H9 (cell line): ENCODE measurements at regions not wholly inside any gene's neighbourhood (a gene's known extent, or its start where the extent isn't known, plus 50 kb on each side); places are given as distances from the start of the nearest gene placed in this dataset.

Experiments used
- DNase-seq: peaks from one replicate; pipeline ENCODE4 v3.0.0-alpha.2; 2017
- H2AFZ ChIP-seq: one replicate; pipeline ENCODE4 v1.6.1; 2013; ENCODE audit warnings: mild to moderate bottlenecking, low read length, control low read depth, moderate library complexity
- H2AK5ac ChIP-seq: 2 replicates; pipeline ENCODE4 v1.6.1; 2013; ENCODE audit warnings: low read length, control low read depth, mixed read lengths; ENCODE audit not compliant: insufficient read length
- H2BK120ac ChIP-seq: one replicate; pipeline ENCODE4 v1.6.1; 2013; ENCODE audit warnings: low read depth, mild to moderate bottlenecking, low read length, control low read depth, inconsistent platforms; ENCODE audit not compliant: poor library complexity, severe bottlenecking
- H2BK12ac ChIP-seq: 2 replicates; pipeline ENCODE4 v1.6.1; 2013; ENCODE audit warnings: low read length, control low read depth, mixed read lengths, low read depth; ENCODE audit not compliant: insufficient read length
- H2BK15ac ChIP-seq: 2 replicates; pipeline ENCODE4 v1.6.1; 2013; ENCODE audit warnings: low read depth, low read length, control low read depth
- H2BK20ac ChIP-seq: one replicate; pipeline ENCODE4 v1.6.1; 2013; ENCODE audit warnings: low read depth, mild to moderate bottlenecking, low read length, control low read depth, inconsistent platforms; ENCODE audit not compliant: poor library complexity, severe bottlenecking
- H2BK5ac ChIP-seq: 2 replicates; pipeline ENCODE4 v1.6.1; 2013; ENCODE audit warnings: low read length, control low read depth, mixed read lengths; ENCODE audit not compliant: insufficient read length
- H3K14ac ChIP-seq: 2 replicates; pipeline ENCODE4 v1.6.1; 2013; ENCODE audit warnings: low read length, control low read depth; ENCODE audit not compliant: insufficient read depth
- H3K18ac ChIP-seq: 2 replicates; pipeline ENCODE4 v1.6.1; 2013; ENCODE audit warnings: low read depth, mild to moderate bottlenecking, mixed read lengths, low read length, control low read depth; ENCODE audit not compliant: insufficient read length
- H3K23ac ChIP-seq: 2 replicates; pipeline ENCODE4 v1.6.1; 2013; ENCODE audit warnings: low read length, control low read depth, mixed read lengths, low read depth; ENCODE audit not compliant: insufficient read length
- H3K23me2 ChIP-seq: 2 replicates; pipeline ENCODE4 v1.6.1; 2013; ENCODE audit warnings: low read depth, mild to moderate bottlenecking, mixed read lengths, low read length, control low read depth; ENCODE audit not compliant: insufficient read length, poor library complexity, severe bottlenecking
- H3K27ac ChIP-seq: 2 replicates; pipeline ENCODE4 v1.5.1; 2013; ENCODE audit warnings: low read length, control low read depth, mixed read lengths, low read depth; ENCODE audit not compliant: insufficient read length
- H3K27me3 ChIP-seq: 2 replicates; pipeline ENCODE4 v1.6.1; 2013; ENCODE audit warnings: low read length, control low read depth, inconsistent platforms; ENCODE audit not compliant: insufficient read depth
- H3K4ac ChIP-seq: 2 replicates; pipeline ENCODE4 v1.6.1; 2013; ENCODE audit warnings: low read depth, mild to moderate bottlenecking, control low read depth, inconsistent platforms, low read length, moderate library complexity
- H3K4me1 ChIP-seq: 2 replicates; pipeline ENCODE4 v1.6.1; 2013; ENCODE audit warnings: low read length, control low read depth, inconsistent platforms; ENCODE audit not compliant: insufficient read depth
- H3K4me2 ChIP-seq: 2 replicates; pipeline ENCODE4 v1.6.1; 2013; ENCODE audit warnings: low read length, control low read depth, mixed read lengths; ENCODE audit not compliant: insufficient read length, insufficient read depth
- H3K56ac ChIP-seq: 2 replicates; pipeline ENCODE4 v1.6.1; 2013; ENCODE audit warnings: low read depth, mild to moderate bottlenecking, mixed read lengths, low read length, control low read depth; ENCODE audit not compliant: insufficient read length
- H3K79me1 ChIP-seq: 2 replicates; pipeline ENCODE4 v1.6.1; 2013; ENCODE audit warnings: low read depth, mild to moderate bottlenecking, moderate library complexity, low read length, control low read depth, inconsistent platforms; ENCODE audit not compliant: insufficient read depth, poor library complexity, severe bottlenecking
- H3K79me2 ChIP-seq: 2 replicates; pipeline ENCODE4 v1.6.1; 2013; ENCODE audit warnings: low read length, control low read depth, inconsistent platforms; ENCODE audit not compliant: insufficient read depth
- H3K9ac ChIP-seq: 2 replicates; pipeline ENCODE4 v1.6.1; 2013; ENCODE audit warnings: low read length, control low read depth, mixed read lengths; ENCODE audit not compliant: insufficient read length; ENCODE audit errors: extremely low read depth
- H3K9me3 ChIP-seq: one replicate; pipeline ENCODE4 v1.6.1; 2013; ENCODE audit warnings: low read depth, low read length, inconsistent platforms; ENCODE audit not compliant: control insufficient read depth
- H3T11ph ChIP-seq: one replicate; pipeline ENCODE4 v1.6.1; 2013; ENCODE audit warnings: mild to moderate bottlenecking, low read length, control low read depth, inconsistent platforms
- H4K20me1 ChIP-seq: one replicate; pipeline ENCODE4 v1.6.1; 2013; ENCODE audit not compliant: control insufficient read depth, insufficient read length, insufficient read depth
- H4K5ac ChIP-seq: 2 replicates; pipeline ENCODE4 v1.6.1; 2013; ENCODE audit warnings: low read depth, mild to moderate bottlenecking, mixed read lengths, low read length, control low read depth; ENCODE audit not compliant: insufficient read length
- H4K8ac ChIP-seq: replicated peaks from 2 replicates; pipeline ENCODE4 v1.6.1; 2013; ENCODE audit warnings: low read length, control low read depth, mixed read lengths, low read depth; ENCODE audit not compliant: insufficient read length
- H4K91ac ChIP-seq: 2 replicates; pipeline ENCODE4 v1.6.1; 2013; ENCODE audit warnings: low read depth, mild to moderate bottlenecking, moderate library complexity, mixed read lengths, low read length, control low read depth; ENCODE audit not compliant: insufficient read length
- H3K27ac Mint-ChIP-seq, 3 experiments: 2 replicates in 2 of 3; 3 replicates in 1 of 3; pipeline ENCODE4 v1.8.0; 2020 to 2021; ENCODE audit warnings: mixed read lengths in 3 of 3, mild to moderate bottlenecking in 1 of 3, moderate library complexity in 1 of 3
- H3K27me3 Mint-ChIP-seq: 2 replicates; pipeline ENCODE4 v1.8.0; 2021; ENCODE audit warnings: low read depth, mild to moderate bottlenecking, moderate library complexity, mixed read lengths
- H3K36me3 Mint-ChIP-seq, 3 experiments: 2 replicates in 2 of 3; 3 replicates in 1 of 3; pipeline ENCODE4 v1.8.0; 2020 to 2021; ENCODE audit warnings: low read depth in 3 of 3, mixed read lengths in 3 of 3; ENCODE audit not compliant: insufficient read depth in 1 of 3
- H3K4me1 Mint-ChIP-seq, 2 experiments: 2 replicates each; pipeline ENCODE4 v1.8.0; 2020; ENCODE audit warnings: mixed read lengths in 2 of 2
- H3K4me3 Mint-ChIP-seq, 2 experiments: 2 replicates in 1 of 2; 3 replicates in 1 of 2; pipeline ENCODE4 v1.8.0; 2020 to 2021; ENCODE audit warnings: mild to moderate bottlenecking in 2 of 2, mixed read lengths in 2 of 2, moderate library complexity in 1 of 2
- H3K9me3 Mint-ChIP-seq, 2 experiments: 2 replicates in 1 of 2; 3 replicates in 1 of 2; pipeline ENCODE4 v1.8.0; 2020; ENCODE audit warnings: mild to moderate bottlenecking in 2 of 2, mixed read lengths in 2 of 2, moderate library complexity in 1 of 2
- CTCF ChIP-seq: fragments of 200-600 bp; sonication (generic); conservative IDR thresholded peaks from 3 replicates; pipeline ENCODE4 v1.8.0; 2021; ENCODE audit warnings: antibody characterized with exemption, mild to moderate bottlenecking
- WGBS: extraction: QIAGEN DNeasy Blood & Tissue Kit; methylation state at CpG from one replicate; pipeline ENCODE4 v1.1.7; 2013; ENCODE audit warnings: missing lambda C conversion rate, low lambda C conversion rate, mixed read lengths; ENCODE audit not compliant: insufficient read length; ENCODE audit errors: extremely low coverage; 5-methylcytosine and 5-hydroxymethylcytosine counted together

GRCh38 chr7:47045207-47046051 lies 536.5 kb downstream of the TNS3 start:
- Mint-ChIP-seq H3K4me1 (peaks cover 8 to 10% of the 10 kb centered on the region in 2 experiments), H3K4me3 (no peak overlapping the region), H3K36me3 (no peaks in the 10 kb centered on the region), H3K27ac (no peak overlapping the region), H3K9me3 (no peaks in the 10 kb centered on the region), H3K27me3 (peaks cover 11% of the 10 kb centered on the region)
- H4K91ac ChIP-seq, result no peak overlapping the region
- no peak for TF ChIP-seq CTCF
- no peak overlapping the region for H2BK20ac ChIP-seq
- no peaks in the 10 kb centered on the region; the same call in 1 of the 2 replicates for H3K4me1 ChIP-seq
- H3K23ac ChIP-seq, result no peak overlapping the region
- no peaks in the 10 kb centered on the region for H3K79me2 ChIP-seq
- no peak overlapping the region for H2AK5ac ChIP-seq
- no CpG with 5 or more reads among the region's 11 CpGs for WGBS
- no peak overlapping the region for H3K56ac ChIP-seq
- H3K23me2 ChIP-seq, result no peaks in the 10 kb centered on the region
- H4K20me1 ChIP-seq, result no peaks in the 10 kb centered on the region
- DNase-seq, result no peak
- no peak overlapping the region for H3T11ph ChIP-seq
- H2BK5ac ChIP-seq, result no peak overlapping the region
- H3K27ac ChIP-seq, result no peak overlapping the region
- H3K4ac ChIP-seq, result no peak overlapping the region
- H3K9me3 ChIP-seq, result no peaks in the 10 kb centered on the region
- H2BK12ac ChIP-seq, result no peak overlapping the region
- no peak overlapping the region for H2BK120ac ChIP-seq
- H2BK15ac ChIP-seq, result no peak overlapping the region
- no peak overlapping the region for H3K4me2 ChIP-seq
- no peak overlapping the region for H4K8ac ChIP-seq
- no peak overlapping the region for H3K9ac ChIP-seq
- H3K14ac ChIP-seq, result no peak overlapping the region
- H4K5ac ChIP-seq, result no peak overlapping the region
- H3K79me1 ChIP-seq, result no peaks in the 10 kb centered on the region
- H2AFZ ChIP-seq, result no peak overlapping the region
- H3K27me3 ChIP-seq, result no peaks in the 10 kb centered on the region
- no peak overlapping the region for H3K18ac ChIP-seq
